ENCODE measurements at regions not wholly inside any gene's neighbourhood (a gene's known extent, or its start where the extent isn't known, plus 50 kb on each side); places are given as distances from the start of the nearest gene placed in this dataset.
"Not testable (repeated sequence)": the region's sequence is repeated elsewhere in the genome, so short reads cannot be mapped to it uniquely, and the experiment has no call there.

- no peak overlapping the region for H3K4me3 ChIP-seq (ENCODE audit: low read length, poor library complexity, severe bottlenecking)
- H3K9me2 ChIP-seq (replicated peaks; ENCODE audit: low read depth, low read length) = no peaks in the 10 kb centered on the region
- H3F3A ChIP-seq (ENCODE audit: low read depth) = no peaks in the 10 kb centered on the region
- H3K4me2 ChIP-seq (ENCODE audit: low read depth, low read length, poor library complexity, severe bottlenecking) = no peak overlapping the region
- no peaks in the 10 kb centered on the region for H3K36me3 ChIP-seq (ENCODE audit: insufficient read depth, low read length)
- H3K79me2 ChIP-seq (ENCODE audit: insufficient read depth, low read length) = no peaks in the 10 kb centered on the region
- H3K9me3 ChIP-seq (ENCODE audit: insufficient read depth, low read depth, low read length) = no peaks in the 10 kb centered on the region
- no peaks in the 10 kb centered on the region for H3K27me3 ChIP-seq (ENCODE audit: insufficient read depth, low read length, poor library complexity, severe bottlenecking)
- no peak overlapping the region for H2AFZ ChIP-seq (ENCODE audit: low read length)
- no peaks in the 10 kb centered on the region for H3K4me1 ChIP-seq (ENCODE audit: insufficient read depth, low read length, poor library complexity, severe bottlenecking)
- no peak for TF ChIP-seq EZH2phosphoT487 (IDR thresholded peaks at IDR 0.05; ENCODE audit: borderline replicate concordance)
- no peak for TF ChIP-seq CTCF (conservative IDR thresholded peaks at IDR 0.05; ENCODE audit: low read length)
- no peak overlapping the region for H3K9ac ChIP-seq (ENCODE audit: low read depth, low read length, poor library complexity, severe bottlenecking)
- H4K20me1 ChIP-seq (ENCODE audit: insufficient read depth, low read length, poor library complexity, severe bottlenecking) = no peaks in the 10 kb centered on the region
Observed at GRCh38 chr15:35256141-35256540, 171.0 kb upstream of the NANOGP8 start.

- not testable (repeated sequence) for H3K9me3 ChIP-seq (ENCODE audit: insufficient read depth, low read depth, low read length); H2AFZ ChIP-seq (ENCODE audit: low read length); H3K4me2 ChIP-seq (ENCODE audit: low read depth, low read length, poor library complexity, severe bottlenecking); H3K9ac ChIP-seq (ENCODE audit: low read depth, low read length, poor library complexity, severe bottlenecking); H3K4me1 ChIP-seq (ENCODE audit: insufficient read depth, low read length, poor library complexity, severe bottlenecking); H3F3A ChIP-seq (ENCODE audit: low read depth); H3K27me3 ChIP-seq (ENCODE audit: insufficient read depth, low read length, poor library complexity, severe bottlenecking); H3K79me2 ChIP-seq (ENCODE audit: insufficient read depth, low read length); H3K36me3 ChIP-seq (ENCODE audit: insufficient read depth, low read length); H3K4me3 ChIP-seq (ENCODE audit: low read length, poor library complexity, severe bottlenecking); H3K9me2 ChIP-seq (replicated peaks; ENCODE audit: low read depth, low read length); H4K20me1 ChIP-seq (ENCODE audit: insufficient read depth, low read length, poor library complexity, severe bottlenecking)
Observed at GRCh38 chr15:35254908-35255307, 169.8 kb upstream of the NANOGP8 start.

- TF ChIP-seq CTCF (conservative IDR thresholded peaks at IDR 0.05; ENCODE audit: low read length) (no peak), EZH2phosphoT487 (IDR thresholded peaks at IDR 0.05; ENCODE audit: borderline replicate concordance) (no peak)
- Histone ChIP-seq H3K9ac (ENCODE audit: low read depth, low read length, poor library complexity, severe bottlenecking) (no peak overlapping the region), H3K27me3 (ENCODE audit: insufficient read depth, low read length, poor library complexity, severe bottlenecking) (no peaks in the 10 kb centered on the region), H3K4me1 (ENCODE audit: insufficient read depth, low read length, poor library complexity, severe bottlenecking) (no peaks in the 10 kb centered on the region), H3K9me3 (ENCODE audit: insufficient read depth, low read depth, low read length) (no peaks in the 10 kb centered on the region), H3K9me2 (replicated peaks; ENCODE audit: low read depth, low read length) (no peaks in the 10 kb centered on the region), H3K36me3 (ENCODE audit: insufficient read depth, low read length) (no peaks in the 10 kb centered on the region), H2AFZ (ENCODE audit: low read length) (no peak overlapping the region), H3F3A (ENCODE audit: low read depth) (no peaks in the 10 kb centered on the region), H4K20me1 (ENCODE audit: insufficient read depth, low read length, poor library complexity, severe bottlenecking) (no peaks in the 10 kb centered on the region), H3K4me2 (ENCODE audit: low read depth, low read length, poor library complexity, severe bottlenecking) (no peak overlapping the region), H3K4me3 (ENCODE audit: low read length, poor library complexity, severe bottlenecking) (no peak overlapping the region), H3K79me2 (ENCODE audit: insufficient read depth, low read length) (no peaks in the 10 kb centered on the region)
Observed at GRCh38 chr15:35254062-35254461, 169.0 kb upstream of the NANOGP8 start.

- H3K36me3 ChIP-seq (ENCODE audit: insufficient read depth, low read length) = no peaks in the 10 kb centered on the region
Observed at GRCh38 chr15:35252351-35252865, 167.3 kb upstream of the NANOGP8 start.

More at GRCh38 chr15:35252351-35252865, 167.3 kb upstream of the NANOGP8 start:
- H3K27me3 ChIP-seq (ENCODE audit: insufficient read depth, low read length, poor library complexity, severe bottlenecking) = no peaks in the 10 kb centered on the region
- no peak overlapping the region for H3K4me2 ChIP-seq (ENCODE audit: low read depth, low read length, poor library complexity, severe bottlenecking)
- no peaks in the 10 kb centered on the region for H3K9me2 ChIP-seq (replicated peaks; ENCODE audit: low read depth, low read length)
- TF ChIP-seq EZH2phosphoT487 (IDR thresholded peaks at IDR 0.05; ENCODE audit: borderline replicate concordance) = no peak
- TF ChIP-seq CTCF (conservative IDR thresholded peaks at IDR 0.05; ENCODE audit: low read length) = no peak
- H3F3A ChIP-seq (ENCODE audit: low read depth) = no peaks in the 10 kb centered on the region
- H3K79me2 ChIP-seq (ENCODE audit: insufficient read depth, low read length) = no peaks in the 10 kb centered on the region
- no peak overlapping the region for H2AFZ ChIP-seq (ENCODE audit: low read length)
- no peaks in the 10 kb centered on the region for H3K9me3 ChIP-seq (ENCODE audit: insufficient read depth, low read depth, low read length)
- no peaks in the 10 kb centered on the region for H4K20me1 ChIP-seq (ENCODE audit: insufficient read depth, low read length, poor library complexity, severe bottlenecking)
- H3K9ac ChIP-seq (ENCODE audit: low read depth, low read length, poor library complexity, severe bottlenecking) = no peak overlapping the region
- H3K4me1 ChIP-seq (ENCODE audit: insufficient read depth, low read length, poor library complexity, severe bottlenecking) = no peaks in the 10 kb centered on the region
- no peak overlapping the region for H3K4me3 ChIP-seq (ENCODE audit: low read length, poor library complexity, severe bottlenecking)
